Mesenchymal stem cell (in vitro differentiated cells and primary cell): ENCODE measurements at regions not wholly inside any gene's neighbourhood (a gene's known extent, or its start where the extent isn't known, plus 50 kb on each side); places are given as distances from the start of the nearest gene placed in this dataset.

ENCODE experiments used
- DNase-seq: peaks from one replicate; pipeline ENCODE4 v3.0.0-alpha.2; 2013
- H2AFZ ChIP-seq: one replicate; pipeline ENCODE4 v1.6.1; 2013; ENCODE audit warnings: low read depth, mild to moderate bottlenecking, control low read depth, inconsistent platforms, low read length, moderate library complexity
- H2AK5ac ChIP-seq: 2 replicates; pipeline ENCODE4 v1.6.1; 2013; ENCODE audit warnings: low read length, moderate library complexity, mild to moderate bottlenecking, inconsistent platforms; ENCODE audit not compliant: severe bottlenecking
- H2BK120ac ChIP-seq: one replicate; pipeline ENCODE4 v1.6.1; 2013; ENCODE audit warnings: low read depth, mild to moderate bottlenecking, inconsistent platforms, low read length, moderate library complexity
- H2BK12ac ChIP-seq, 2 experiments: one replicate each; pipeline ENCODE4 v1.6.1; 2013; ENCODE audit warnings: inconsistent platforms in 2 of 2, low read length in 2 of 2, mild to moderate bottlenecking in 2 of 2, moderate library complexity in 2 of 2, control low read depth in 1 of 2
- H2BK15ac ChIP-seq: one replicate; pipeline ENCODE4 v1.6.1; 2013; ENCODE audit warnings: mild to moderate bottlenecking, low read depth, inconsistent platforms; ENCODE audit not compliant: poor library complexity, severe bottlenecking
- H2BK5ac ChIP-seq: 2 replicates; pipeline ENCODE4 v1.6.1; 2013; ENCODE audit warnings: low read depth, mild to moderate bottlenecking, low read length, control low read depth, inconsistent platforms; ENCODE audit not compliant: poor library complexity, severe bottlenecking
- H3K14ac ChIP-seq, 2 experiments: one replicate each; pipeline ENCODE4 v1.6.1; 2013; ENCODE audit warnings: inconsistent platforms in 2 of 2, low read length in 2 of 2, control low read depth in 1 of 2, mild to moderate bottlenecking in 1 of 2, moderate library complexity in 1 of 2
- H3K18ac ChIP-seq, 2 experiments: one replicate each; pipeline ENCODE4 v1.6.1; 2013; ENCODE audit warnings: inconsistent platforms in 2 of 2, low read length in 2 of 2, control low read depth in 1 of 2, low read depth in 1 of 2, mild to moderate bottlenecking in 1 of 2
- H3K23ac ChIP-seq, 2 experiments: one replicate each; pipeline ENCODE4 v1.6.1; 2013; ENCODE audit warnings: inconsistent platforms in 2 of 2, low read length in 2 of 2, mild to moderate bottlenecking in 2 of 2, moderate library complexity in 2 of 2, control low read depth in 1 of 2
- H3K27ac ChIP-seq: 2 replicates; pipeline ENCODE4 v1.5.1; 2013; ENCODE audit warnings: mild to moderate bottlenecking, moderate library complexity, low read length, control low read depth, inconsistent platforms; ENCODE audit not compliant: poor library complexity, severe bottlenecking
- H3K27me3 ChIP-seq, 2 experiments: 2 replicates each; pipeline versions ENCODE4 v1.6.1 to v1.7.0; 2013; ENCODE audit warnings: low read length in 2 of 2, mild to moderate bottlenecking in 2 of 2, moderate library complexity in 2 of 2, control low read depth in 1 of 2, inconsistent platforms in 1 of 2; ENCODE audit not compliant: control insufficient read depth in 1 of 2, insufficient read depth in 1 of 2
- H3K36me3 ChIP-seq, 2 experiments: 2 replicates each; pipeline versions ENCODE4 v1.6.1 to v1.7.0; 2013; ENCODE audit warnings: low read length in 2 of 2, control low read depth in 1 of 2, inconsistent platforms in 1 of 2, low read depth in 1 of 2, mild to moderate bottlenecking in 1 of 2; ENCODE audit not compliant: insufficient read depth in 2 of 2, control insufficient read depth in 1 of 2
- H3K4ac ChIP-seq, 2 experiments: one replicate each; pipeline ENCODE4 v1.6.1; 2013; ENCODE audit warnings: inconsistent platforms in 2 of 2, low read length in 2 of 2, mild to moderate bottlenecking in 2 of 2, moderate library complexity in 2 of 2, control low read depth in 1 of 2, low read depth in 1 of 2
- H3K4me1 ChIP-seq: 2 replicates; pipeline ENCODE4 v1.6.1; 2013; ENCODE audit warnings: low read depth, low read length, control low read depth; ENCODE audit not compliant: control insufficient read depth, insufficient read depth
- H3K4me2 ChIP-seq: 2 replicates; pipeline ENCODE4 v1.6.1; 2013; ENCODE audit warnings: low read length, mild to moderate bottlenecking, inconsistent platforms; ENCODE audit not compliant: poor library complexity, severe bottlenecking
- H3K4me3 ChIP-seq, 2 experiments: 2 replicates each; pipeline versions ENCODE4 v1.5.1 to v1.7.0; 2013; ENCODE audit warnings: low read length in 2 of 2, mild to moderate bottlenecking in 2 of 2, control low read depth in 1 of 2, low read depth in 1 of 2; ENCODE audit not compliant: insufficient read depth in 1 of 2
- H3K79me1 ChIP-seq: replicated peaks from 2 replicates; pipeline ENCODE4 v1.6.1; 2013; ENCODE audit warnings: mild to moderate bottlenecking, control low read depth, low read length, inconsistent platforms; ENCODE audit not compliant: poor library complexity, severe bottlenecking
- H3K9ac ChIP-seq: 2 replicates; pipeline ENCODE4 v1.7.0; 2013; ENCODE audit warnings: mild to moderate bottlenecking, low read length, moderate library complexity
- H3K9me3 ChIP-seq: 2 replicates; pipeline ENCODE4 v1.7.0; 2013; ENCODE audit warnings: mild to moderate bottlenecking, low read length; ENCODE audit not compliant: control insufficient read depth
- H4K8ac ChIP-seq: one replicate; pipeline ENCODE4 v1.6.1; 2013; ENCODE audit warnings: inconsistent platforms, mild to moderate bottlenecking, low read length, moderate library complexity
- H4K91ac ChIP-seq: one replicate; pipeline ENCODE4 v1.6.1; 2013; ENCODE audit warnings: mild to moderate bottlenecking, low read length, inconsistent platforms
- WGBS: methylation state at CpG from one replicate; pipeline ENCODE4 v1.1.7; 2013; ENCODE audit warnings: mixed read lengths; 5-methylcytosine and 5-hydroxymethylcytosine counted together

DNA sequence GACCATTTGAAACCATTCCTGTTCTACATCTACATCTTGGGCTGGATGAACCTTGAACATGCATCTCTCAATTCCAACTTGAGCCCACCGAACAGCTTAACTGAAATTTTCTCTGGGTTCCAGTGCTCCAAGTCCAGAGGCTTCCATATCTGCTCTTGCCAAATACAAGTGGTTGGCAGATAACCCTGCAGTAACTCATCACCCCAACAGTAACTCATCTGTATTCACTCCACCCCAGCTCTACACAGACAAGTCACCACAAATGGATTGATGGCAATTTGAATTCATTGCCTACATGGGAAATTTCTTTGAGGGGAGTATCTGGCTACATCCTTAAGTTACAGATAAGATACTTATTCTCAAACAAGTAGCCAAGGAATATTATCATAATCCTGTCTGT is 502.4 kb upstream of the TNP1 start:
- 100% methylated on average over 1 of the region's 1 CpG for WGBS
- H3K36me3 ChIP-seq = no peaks in the 10 kb centered on the region
- no peak overlapping the region for H4K91ac ChIP-seq
- no peak overlapping the region for H3K27ac ChIP-seq
- no peak overlapping the region for H3K4me2 ChIP-seq
- no peaks in the 10 kb centered on the region for H3K79me1 ChIP-seq
- H2AK5ac ChIP-seq = no peak overlapping the region
- H3K4me1 ChIP-seq = peaks cover 4% of the 10 kb centered on the region
- DNase-seq = no peak
- no peaks in the 10 kb centered on the region for H3K9me3 ChIP-seq
- no peak overlapping the region for H2BK120ac ChIP-seq
- H2AFZ ChIP-seq = no peak overlapping the region
- no peak overlapping the region for H3K4me3 ChIP-seq
- no peak overlapping the region for H3K4ac ChIP-seq
- H2BK12ac ChIP-seq = no peak overlapping the region
- no peak overlapping the region for H3K14ac ChIP-seq
- H3K27me3 ChIP-seq = no peaks in the 10 kb centered on the region
- no peak overlapping the region for H2BK15ac ChIP-seq
- no peak overlapping the region for H3K23ac ChIP-seq
- no peak overlapping the region for H3K18ac ChIP-seq
- no peak overlapping the region for H2BK5ac ChIP-seq
- H4K8ac ChIP-seq = no peak overlapping the region
- no peak overlapping the region for H3K9ac ChIP-seq

DNA sequence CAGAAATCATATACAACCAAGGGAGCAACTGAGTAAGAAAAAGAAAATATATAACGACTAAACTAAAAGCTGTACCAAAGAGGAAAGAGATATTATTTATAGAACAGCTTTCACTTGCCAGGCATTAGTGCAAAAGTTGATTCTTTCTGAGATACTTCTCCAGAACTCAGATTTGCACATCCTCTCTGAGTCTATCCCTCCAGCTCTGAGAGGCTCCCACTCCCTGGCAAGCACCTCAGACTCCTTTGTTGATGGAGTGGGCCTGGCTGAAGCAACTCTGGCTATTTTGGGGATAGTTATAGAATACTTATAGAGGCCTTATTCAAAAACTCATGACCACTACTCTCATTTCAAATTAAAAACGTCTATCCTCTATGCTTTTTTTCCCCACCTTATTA is 501.6 kb upstream of the TNP1 start:
- Histone ChIP-seq H3K27ac (no peak overlapping the region), H3K36me3 (no peaks in the 10 kb centered on the region), H2BK12ac (no peak overlapping the region), H2AK5ac (no peak overlapping the region), H3K4me3 (no peak overlapping the region), H3K23ac (no peak overlapping the region), H3K79me1 (no peaks in the 10 kb centered on the region), H2AFZ (no peak overlapping the region), H2BK5ac (no peak overlapping the region), H3K4me1 (peaks cover 6% of the 10 kb centered on the region), H3K9ac (peak overlapping the region; percentile 45), H3K4ac (no peak overlapping the region), H4K8ac (no peak overlapping the region), H3K27me3 (no peaks in the 10 kb centered on the region), H2BK120ac (no peak overlapping the region), H3K9me3 (no peaks in the 10 kb centered on the region), H3K14ac (no peak overlapping the region), H3K18ac (peak overlapping the region in 1 of 2 experiments; percentile 49), H4K91ac (no peak overlapping the region), H2BK15ac (no peak overlapping the region), H3K4me2 (no peak overlapping the region)
- no peak for DNase-seq
- WGBS = no CpG with 5 or more reads among the region's 2 CpGs

DNA sequence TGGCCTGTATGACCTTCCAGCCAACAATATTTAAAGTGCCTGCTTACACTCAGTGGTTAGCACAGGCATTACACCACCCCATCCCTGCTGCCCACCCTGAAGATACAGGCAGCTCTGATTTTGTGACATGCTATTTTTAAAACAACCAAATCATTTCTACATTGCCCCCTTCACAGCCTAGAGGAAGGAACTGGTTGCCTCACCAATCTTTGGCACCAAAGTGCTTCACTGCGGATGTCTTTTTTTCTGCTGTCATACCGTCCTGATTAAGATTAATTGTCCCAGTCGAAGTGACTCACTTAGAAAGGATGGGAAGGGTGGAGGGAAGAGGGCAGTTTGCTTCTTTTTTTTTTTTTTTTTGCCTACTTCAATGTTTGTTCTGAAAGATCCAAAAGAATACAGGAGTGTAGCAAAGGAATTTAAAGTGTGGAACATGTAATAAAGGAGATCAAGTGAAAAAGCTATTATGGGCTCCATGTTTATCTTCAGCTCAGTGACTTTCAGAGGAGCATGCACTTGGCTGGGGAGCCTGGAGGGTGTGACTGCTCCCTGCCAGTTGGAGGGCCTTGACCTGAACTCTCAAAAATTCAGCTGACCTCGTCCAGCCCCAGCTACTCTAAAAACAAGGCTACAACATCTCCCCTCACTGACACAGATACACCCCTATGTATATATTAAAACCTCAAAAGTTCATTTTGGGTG is 501.1 kb upstream of the TNP1 start:
- no peaks in the 10 kb centered on the region for H3K36me3 ChIP-seq
- no peak overlapping the region for H2AK5ac ChIP-seq
- peak overlapping the region; percentile 45 for H3K9ac ChIP-seq
- 4% methylated on average over 3 of the region's 4 CpGs for WGBS
- peaks cover 6% of the 10 kb centered on the region for H3K4me1 ChIP-seq
- H2BK15ac ChIP-seq = no peak overlapping the region
- H3K23ac ChIP-seq = no peak overlapping the region
- H3K14ac ChIP-seq = no peak overlapping the region
- H3K4me3 ChIP-seq = no peak overlapping the region
- H3K4me2 ChIP-seq = no peak overlapping the region
- H4K91ac ChIP-seq = no peak overlapping the region
- H3K18ac ChIP-seq = no peak overlapping the region
- H2BK5ac ChIP-seq = no peak overlapping the region
- H3K27me3 ChIP-seq = no peaks in the 10 kb centered on the region
- no peak overlapping the region for H2BK120ac ChIP-seq
- H4K8ac ChIP-seq = no peak overlapping the region
- H3K79me1 ChIP-seq = no peaks in the 10 kb centered on the region
- H3K4ac ChIP-seq = no peak overlapping the region
- no peaks in the 10 kb centered on the region for H3K9me3 ChIP-seq
- DNase-seq = peak; percentile 80
- H3K27ac ChIP-seq = peak overlapping the region; percentile 18
- H2AFZ ChIP-seq = no peak overlapping the region
- H2BK12ac ChIP-seq = peak overlapping the region in 1 of 2 experiments; percentile 23

GRCh38 chr2:217360111-217360510 is 500.2 kb upstream of the TNP1 start:
- Histone ChIP-seq H2AK5ac (no peak overlapping the region), H2BK120ac (no peak overlapping the region), H2BK12ac (peak overlapping the region in 1 of 2 experiments; percentile 4), H2AFZ (no peak overlapping the region), H3K9ac (no peak overlapping the region), H3K4me1 (peaks cover 6% of the 10 kb centered on the region), H3K27me3 (no peaks in the 10 kb centered on the region), H2BK5ac (no peak overlapping the region), H3K23ac (no peak overlapping the region), H3K27ac (no peak overlapping the region), H3K18ac (peak overlapping the region in 1 of 2 experiments; percentile 0), H3K4me3 (no peak overlapping the region), H4K8ac (no peak overlapping the region), H3K4me2 (no peak overlapping the region), H4K91ac (no peak overlapping the region), H3K4ac (peak overlapping the region; percentile 3 to 27), H3K79me1 (no peaks in the 10 kb centered on the region), H3K36me3 (no peaks in the 10 kb centered on the region), H3K9me3 (no peaks in the 10 kb centered on the region), H3K14ac (no peak overlapping the region), H2BK15ac (no peak overlapping the region)
- DNase-seq = no peak
- WGBS = 100% methylated on average over 2 of the region's 2 CpGs
